A549 (cell line): ENCODE measurements at regions not wholly inside any gene's neighbourhood (a gene's known extent, or its start where the extent isn't known, plus 50 kb on each side); places are given as distances from the start of the nearest gene placed in this dataset.

Experiments
- ATAC-seq, 2 experiments: fragments of 200-7000 bp in 1 of 2; fragments of >200 bp in 1 of 2; cut with Nextera tagmentation in 1 of 2; cut with Tn5 transposase in 1 of 2; 3 replicates each; pipeline versions ENCODE4 v1.8.0 to v1.9.1; 2018 to 2020; ENCODE audit warnings: mild to moderate bottlenecking in 1 of 2, moderate library complexity in 1 of 2
- CTCF ChIA-PET: fragments of 300-600 bp; sonication (Branson Sonifier 250); formaldehyde crosslinking; extraction: SDS; loops from one replicate; lab custom pipeline; 2021; ENCODE audit warnings: antibody characterized with exemption, inconsistent platforms; lab: Yijun Ruan, JAX
- POLR2A ChIA-PET: fragments of 350-600 bp; formaldehyde crosslinking; extraction: SDS; loops from one replicate; lab custom pipeline; 2021; ENCODE audit warnings: antibody characterized with exemption, inconsistent platforms; lab: Yijun Ruan, JAX
- DNase-seq, 2 experiments: peaks; one replicate each; pipeline versions ENCODE4 v3.0.0 to v3.0.0-alpha.2; 2011 to 2016; ENCODE audit warnings: low read depth in 1 of 2, low spot score in 1 of 2
- FAIRE-seq: peaks from 2 replicates; lab custom pipeline; 2011; peaks lifted over from hg19 to GRCh38; lab: Jason Lieb, UNC
- H3K27ac ChIP-seq, 2 experiments: fragments of >200 bp; sonication (Bioruptor Twin); formaldehyde crosslinking; 3 replicates each; pipeline ENCODE4 v1.5.1; 2016 to 2017
- H3K4me1 ChIP-seq: fragments of >200 bp; sonication (Bioruptor Twin); formaldehyde crosslinking; 3 replicates; pipeline ENCODE4 v1.6.1; 2016
- H3K4me2 ChIP-seq: fragments of >200 bp; sonication (Bioruptor Twin); formaldehyde crosslinking; 3 replicates; pipeline ENCODE4 v1.6.1; 2016
- H3K4me3 ChIP-seq: fragments of >200 bp; sonication (Bioruptor Twin); formaldehyde crosslinking; 3 replicates; pipeline ENCODE4 v1.5.1; 2016
- H3K9me3 ChIP-seq: fragments of >200 bp; sonication (Bioruptor Twin); formaldehyde crosslinking; 3 replicates; pipeline ENCODE4 v1.6.1; 2016
- CBX8 ChIP-seq: fragments of 200-600 bp; sonication (generic); IDR thresholded peaks from 2 replicates; pipeline ENCODE4 v1.6.1; 2016
- CHD4 ChIP-seq: fragments of 200-600 bp; sonication (generic); IDR thresholded peaks from 2 replicates; pipeline ENCODE4 v1.6.1; 2016; ENCODE audit warnings: antibody characterized with exemption, mild to moderate bottlenecking, borderline replicate concordance
- ELK1 ChIP-seq: fragments of 150-350 bp; IDR thresholded peaks from 2 replicates; pipeline ENCODE4 v1.6.1; 2014; ENCODE audit warnings: low read depth, mild to moderate bottlenecking, low read length
- EP300 ChIP-seq, 2 experiments: fragments of >200 bp; sonication (Bioruptor Twin); formaldehyde crosslinking; IDR thresholded peaks; 2 replicates in 1 of 2; 3 replicates in 1 of 2; pipeline ENCODE4 v1.6.1; 2016 to 2017
- ESRRA ChIP-seq: fragments of 150-350 bp; IDR thresholded peaks from 2 replicates; pipeline ENCODE4 v1.6.1; 2014; ENCODE audit warnings: mild to moderate bottlenecking, low read length, borderline replicate concordance
- FOSB ChIP-seq: fragments of 250-450 bp; sonication (Bioruptor Pico); IDR thresholded peaks from 2 replicates; pipeline ENCODE4 v1.5.0; 2020; ENCODE audit warnings: mild to moderate bottlenecking, moderate library complexity
- FOXS1 ChIP-seq: fragments of 250-450 bp; sonication (Bioruptor Pico); IDR thresholded peaks from 2 replicates; pipeline ENCODE4 v1.5.0; 2020; ENCODE audit warnings: mild to moderate bottlenecking, moderate library complexity
- HDAC2 ChIP-seq: fragments of 200-600 bp; sonication (generic); IDR thresholded peaks from 2 replicates; pipeline ENCODE4 v1.6.1; 2016
- HOXB13 ChIP-seq: fragments of 250-450 bp; sonication (Bioruptor Pico); IDR thresholded peaks from 2 replicates; pipeline ENCODE4 v1.5.0; 2020; ENCODE audit warnings: low read depth, mild to moderate bottlenecking, moderate library complexity
- JUN ChIP-seq, 2 experiments: fragments of >200 bp; sonication (Bioruptor Twin); formaldehyde crosslinking; IDR thresholded peaks; 2 replicates in 1 of 2; 3 replicates in 1 of 2; pipeline ENCODE4 v1.6.1; 2016 to 2017
- NFE2L2 ChIP-seq: fragments of 150-350 bp; conservative IDR thresholded peaks from 2 replicates; pipeline ENCODE4 v1.6.1; 2014; ENCODE audit warnings: low read length
- NPAS2 ChIP-seq: fragments of 250-450 bp; sonication (Bioruptor Pico); IDR thresholded peaks from 2 replicates; pipeline ENCODE4 v1.8.0; 2022; ENCODE audit warnings: mild to moderate bottlenecking, moderate library complexity, borderline replicate concordance
- NR3C1 ChIP-seq: fragments of >200 bp; sonication (Bioruptor Twin); formaldehyde crosslinking; IDR thresholded peaks from 3 replicates; pipeline ENCODE4 v1.6.1; 2017
- RCOR1 ChIP-seq: fragments of 150-350 bp; IDR thresholded peaks from 2 replicates; pipeline ENCODE4 v1.6.1; 2014; ENCODE audit warnings: antibody characterized with exemption, low read length, low read depth
- REST ChIP-seq: fragments of 200-600 bp; sonication (generic); IDR thresholded peaks from 2 replicates; pipeline ENCODE4 v1.6.1; 2016; ENCODE audit warnings: antibody characterized with exemption, mild to moderate bottlenecking, moderate library complexity
- RNF2 ChIP-seq: fragments of 200-600 bp; sonication (generic); IDR thresholded peaks from 2 replicates; pipeline ENCODE4 v1.6.1; 2016; ENCODE audit warnings: low read depth, mild to moderate bottlenecking, antibody characterized with exemption, moderate library complexity, borderline replicate concordance
- SREBF2 ChIP-seq: fragments of 450-650 bp; IDR thresholded peaks from 2 replicates; pipeline ENCODE4 v1.6.1; 2014; ENCODE audit warnings: mild to moderate bottlenecking, moderate library complexity
- TFCP2L1 ChIP-seq: fragments of 250-450 bp; sonication (Bioruptor Pico); IDR thresholded peaks from 2 replicates; pipeline ENCODE4 v1.5.0; 2021; ENCODE audit warnings: mild to moderate bottlenecking
- ZNF302 ChIP-seq: fragments of 250-450 bp; sonication (Bioruptor Pico); IDR thresholded peaks from 2 replicates; pipeline ENCODE4 v1.9.0; 2021; ENCODE audit warnings: inconsistent platforms, mild to moderate bottlenecking, moderate library complexity
- WGBS: methylation state at CpG from one replicate; pipeline ENCODE4 v1.1.6; 2017; ENCODE audit errors: missing lambda C conversion rate; 5-methylcytosine and 5-hydroxymethylcytosine counted together
- TF ChIP-seq, protein P1 (sequence below): fragments of >200 bp; sonication (Bioruptor Twin); formaldehyde crosslinking; IDR thresholded peaks from 3 replicates; pipeline ENCODE4 v1.6.1; 2016
- TF ChIP-seq, protein P2 (sequence below): fragments of 250-450 bp; sonication (Bioruptor Pico); IDR thresholded peaks from 2 replicates; pipeline ENCODE4 v1.5.0; 2020; ENCODE audit warnings: low read depth, mild to moderate bottlenecking, moderate library complexity

DNA sequence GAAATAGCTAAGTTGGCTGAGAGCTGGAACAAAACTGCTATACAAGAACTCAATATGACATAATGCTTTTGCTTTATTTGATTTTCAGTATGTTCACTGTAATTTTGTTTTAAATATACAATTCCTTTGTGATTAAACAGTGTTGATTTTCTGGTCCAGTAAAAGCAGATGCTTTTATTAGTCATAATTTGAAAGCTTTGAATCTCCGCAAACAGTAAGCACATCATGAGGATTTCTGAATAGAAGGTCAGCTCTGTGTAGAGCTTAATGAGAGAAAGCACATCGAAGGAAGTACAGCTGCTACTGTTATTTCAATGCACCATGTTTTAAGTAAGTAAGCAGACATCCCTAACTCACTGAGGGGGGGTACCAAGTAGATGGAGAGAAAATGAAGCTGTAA lies 701.3 kb upstream of the ACO1 start:
- CTCF ChIA-PET: no interaction called here
- no peak for TF ChIP-seq TFCP2L1 (CRISPR knock-in tag)
- TF ChIP-seq NFE2L2: no peak
- no peak for TF ChIP-seq ESRRA
- no peak for TF ChIP-seq RNF2
- no peak for TF ChIP-seq HOXB13 (CRISPR knock-in tag)
- TF ChIP-seq FOSB (CRISPR knock-in tag): no peak
- no peak for TF ChIP-seq CBX8
- TF ChIP-seq EP300 (IDR thresholded peaks at IDR 0.05): no peak
- no peak overlapping the region for H3K4me3 ChIP-seq
- ATAC-seq (no peak), DNase-seq (no peak), FAIRE-seq (no peak)
- H3K9me3 ChIP-seq: no peaks in the 10 kb centered on the region
- WGBS: 30% methylated on average over 2 of the region's 2 CpGs
- no peak overlapping the region for H3K27ac ChIP-seq
- H3K4me1 ChIP-seq: no peaks in the 10 kb centered on the region
- no peak overlapping the region for H3K4me2 ChIP-seq
- POLR2A ChIA-PET: no interaction called here

DNA sequence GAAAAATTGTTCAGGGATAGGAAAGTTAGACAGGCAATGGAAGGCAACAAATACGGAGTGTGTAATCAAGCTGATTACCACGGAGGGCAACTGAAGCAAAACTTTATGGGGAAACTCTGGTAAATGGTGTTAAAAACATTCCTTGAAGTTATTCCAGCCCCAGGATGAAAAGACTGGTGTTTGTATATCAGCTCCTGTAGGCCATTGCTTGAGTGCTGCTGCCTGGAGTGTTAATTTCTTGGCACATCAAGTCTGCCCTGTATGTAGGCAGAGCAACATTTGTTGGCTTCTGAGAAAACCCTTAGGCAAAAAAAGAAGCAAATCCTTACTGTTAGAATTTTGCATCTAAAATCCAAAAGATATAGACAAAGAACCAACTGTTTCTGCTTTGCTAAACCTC lies 686.5 kb upstream of the ACO1 start:
- Histone ChIP-seq H3K4me3 (no peak overlapping the region), H3K4me2 (no peak overlapping the region), H3K9me3 (no peaks in the 10 kb centered on the region), H3K4me1 (no peaks in the 10 kb centered on the region), H3K27ac (no peak overlapping the region)
- WGBS: 4% methylated on average over 2 of the region's 2 CpGs
- no peak for ATAC-seq
- no peak for DNase-seq
- POLR2A ChIA-PET: no interaction called here
- FAIRE-seq: no peak
- no peak for TF ChIP-seq SREBF2
- TF ChIP-seq NFE2L2: no peak
- TF ChIP-seq NR3C1: no peak
- TF ChIP-seq FOXS1 (CRISPR knock-in tag): no peak
- no peak for TF ChIP-seq ELK1
- TF ChIP-seq CHD4: no peak
- CTCF ChIA-PET: no interaction called here

DNA sequence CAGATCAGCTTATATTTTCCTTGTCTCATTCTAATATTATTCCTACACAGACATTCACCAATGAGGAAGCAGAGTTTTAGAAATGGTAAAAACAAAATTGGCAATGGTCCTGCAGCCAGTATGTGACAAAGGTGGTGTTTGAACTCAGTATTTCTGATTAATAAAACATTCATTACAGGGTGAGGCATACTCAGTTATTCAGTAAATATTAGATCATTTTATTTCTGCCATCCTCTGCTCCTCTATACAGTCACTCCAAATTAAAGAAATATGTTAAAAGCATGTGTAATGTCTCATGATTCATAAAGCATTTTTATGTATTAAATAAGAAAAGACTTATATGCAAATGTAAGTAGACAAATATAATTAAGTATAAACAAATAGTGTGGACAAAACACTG lies 684.6 kb upstream of the ACO1 start:
- CTCF ChIA-PET: no interaction called here
- no peak overlapping the region for H3K4me2 ChIP-seq
- POLR2A ChIA-PET: no interaction called here
- H3K4me1 ChIP-seq: no peaks in the 10 kb centered on the region
- no peaks in the 10 kb centered on the region for H3K9me3 ChIP-seq
- H3K4me3 ChIP-seq: no peak overlapping the region
- TF ChIP-seq JUN (IDR thresholded peaks at IDR 0.05): no peak
- no peak for TF ChIP-seq HDAC2
- no peak for TF ChIP-seq REST
- no peak for TF ChIP-seq EP300 (IDR thresholded peaks at IDR 0.05)
- no peak for TF ChIP-seq ZNF302 (CRISPR knock-in tag)
- no peak for TF ChIP-seq TFCP2L1 (CRISPR knock-in tag)
- TF ChIP-seq, protein P1, sequence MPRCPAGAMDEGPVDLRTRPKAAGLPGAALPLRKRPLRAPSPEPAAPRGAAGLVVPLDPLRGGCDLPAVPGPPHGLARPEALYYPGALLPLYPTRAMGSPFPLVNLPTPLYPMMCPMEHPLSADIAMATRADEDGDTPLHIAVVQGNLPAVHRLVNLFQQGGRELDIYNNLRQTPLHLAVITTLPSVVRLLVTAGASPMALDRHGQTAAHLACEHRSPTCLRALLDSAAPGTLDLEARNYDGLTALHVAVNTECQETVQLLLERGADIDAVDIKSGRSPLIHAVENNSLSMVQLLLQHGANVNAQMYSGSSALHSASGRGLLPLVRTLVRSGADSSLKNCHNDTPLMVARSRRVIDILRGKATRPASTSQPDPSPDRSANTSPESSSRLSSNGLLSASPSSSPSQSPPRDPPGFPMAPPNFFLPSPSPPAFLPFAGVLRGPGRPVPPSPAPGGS: no peak
- TF ChIP-seq RCOR1: no peak
- TF ChIP-seq NPAS2 (CRISPR knock-in tag): no peak
- TF ChIP-seq, protein P2, sequence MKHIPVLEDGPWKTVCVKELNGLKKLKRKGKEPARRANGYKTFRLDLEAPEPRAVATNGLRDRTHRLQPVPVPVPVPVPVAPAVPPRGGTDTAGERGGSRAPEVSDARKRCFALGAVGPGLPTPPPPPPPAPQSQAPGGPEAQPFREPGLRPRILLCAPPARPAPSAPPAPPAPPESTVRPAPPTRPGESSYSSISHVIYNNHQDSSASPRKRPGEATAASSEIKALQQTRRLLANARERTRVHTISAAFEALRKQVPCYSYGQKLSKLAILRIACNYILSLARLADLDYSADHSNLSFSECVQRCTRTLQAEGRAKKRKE (CRISPR knock-in tag): no peak
- no peak for TF ChIP-seq RNF2
- FAIRE-seq (no peak), DNase-seq (no peak), ATAC-seq (no peak)
- no peak overlapping the region for H3K27ac ChIP-seq
